Right atrium auricular region (tissue), 2 donors: ENCODE measurements at regions not wholly inside any gene's neighbourhood (a gene's known extent, or its start where the extent isn't known, plus 50 kb on each side); places are given as distances from the start of the nearest gene placed in this dataset.

Source experiments
- DNase-seq: peaks from one replicate; pipeline ENCODE4 v3.0.0-alpha.2; 2019; ENCODE audit warnings: low spot score
- H3K27ac ChIP-seq, 2 donors: fragments of 200-600 bp; sonication (generic); 1 replicate in 1 of 2; 2 replicates in 1 of 2; pipeline ENCODE4 v1.5.1; 2016 to 2019
- H3K27me3 ChIP-seq, 2 donors: fragments of 200-600 bp; sonication (generic); one replicate each; pipeline versions ENCODE4 v1.5.1 to v1.6.0; 2017 to 2019
- H3K36me3 ChIP-seq: fragments of 200-600 bp; sonication (generic); one replicate; pipeline ENCODE4 v1.5.1; 2016
- H3K4me1 ChIP-seq, 2 donors: fragments of 200-600 bp; sonication (generic); one replicate each; pipeline versions ENCODE4 v1.5.1 to v1.6.0; 2017 to 2019
- H3K4me3 ChIP-seq, 2 donors: fragments of 200-600 bp; sonication (generic); 1 replicate in 1 of 2; 2 replicates in 1 of 2; pipeline ENCODE4 v1.5.1; 2017 to 2019; ENCODE audit warnings: mild to moderate bottlenecking in 1 of 2, moderate library complexity in 1 of 2
- H3K9me3 ChIP-seq, 2 donors: fragments of 200-600 bp; sonication (generic); one replicate each; pipeline ENCODE4 v1.5.1; 2019
- CTCF ChIP-seq, 2 donors: fragments of 200-600 bp; sonication (generic); IDR thresholded peaks; one replicate each; pipeline ENCODE4 v1.5.1; 2019; ENCODE audit warnings: antibody characterized with exemption in 2 of 2

- no peak overlapping the region for H3K27ac ChIP-seq
- no peak overlapping the region for H3K4me3 ChIP-seq
- no peak for DNase-seq
- peaks cover 0 to 14% of the 10 kb centered on the region in 2 donors for H3K4me1 ChIP-seq
- TF ChIP-seq CTCF (IDR thresholded peaks at IDR 0.05) = no peak
- H3K36me3 ChIP-seq = no peaks in the 10 kb centered on the region
- no peaks in the 10 kb centered on the region for H3K27me3 ChIP-seq
- no peaks in the 10 kb centered on the region for H3K9me3 ChIP-seq
Measured at GRCh38 chr5:33297760-33298216, 143.0 kb upstream of the TARS1 start.

- no peak for DNase-seq
- Histone ChIP-seq H3K4me3 (no peak overlapping the region), H3K27ac (no peak overlapping the region), H3K9me3 (no peaks in the 10 kb centered on the region), H3K4me1 (peaks cover 0 to 14% of the 10 kb centered on the region in 2 donors), H3K36me3 (no peaks in the 10 kb centered on the region), H3K27me3 (no peaks in the 10 kb centered on the region)
- peak; percentile 47 to 69 for TF ChIP-seq CTCF (IDR thresholded peaks at IDR 0.05)
Measured at GRCh38 chr5:33299621-33300208, 141.1 kb upstream of the TARS1 start.

- Histone ChIP-seq H3K36me3 (no peaks in the 10 kb centered on the region), H3K4me1 (peaks cover 0 to 14% of the 10 kb centered on the region in 2 donors), H3K4me3 (no peak overlapping the region), H3K9me3 (no peaks in the 10 kb centered on the region), H3K27ac (no peak overlapping the region), H3K27me3 (no peaks in the 10 kb centered on the region)
- DNase-seq = no peak
- TF ChIP-seq CTCF (IDR thresholded peaks at IDR 0.05) = peak in 1 of 2 donors; percentile 11
Measured at GRCh38 chr5:33300209-33300742, 140.5 kb upstream of the TARS1 start.

- H3K27ac ChIP-seq = no peak overlapping the region
- no peak for TF ChIP-seq CTCF (IDR thresholded peaks at IDR 0.05)
- H3K27me3 ChIP-seq = no peaks in the 10 kb centered on the region
- H3K4me1 ChIP-seq = peaks cover 0 to 14% of the 10 kb centered on the region in 2 donors
- no peak for DNase-seq
- no peak overlapping the region for H3K4me3 ChIP-seq
- H3K9me3 ChIP-seq = no peaks in the 10 kb centered on the region
- H3K36me3 ChIP-seq = no peaks in the 10 kb centered on the region
Measured at GRCh38 chr5:33303579-33304095, 137.1 kb upstream of the TARS1 start.

- Histone ChIP-seq H3K27ac (no peak overlapping the region), H3K36me3 (no peaks in the 10 kb centered on the region), H3K27me3 (no peaks in the 10 kb centered on the region), H3K4me1 (peaks cover 0 to 11% of the 10 kb centered on the region in 2 donors), H3K4me3 (no peak overlapping the region), H3K9me3 (no peaks in the 10 kb centered on the region)
- no peak for DNase-seq
- TF ChIP-seq CTCF (IDR thresholded peaks at IDR 0.05) = no peak
Measured at GRCh38 chr5:33304601-33305000, 136.2 kb upstream of the TARS1 start.
